SU-DHL-6 (cell line): ENCODE measurements at regions not wholly inside any gene's neighbourhood (a gene's known extent, or its start where the extent isn't known, plus 50 kb on each side); places are given as distances from the start of the nearest gene placed in this dataset.

ENCODE experiments used
- H2AFZ ChIP-seq: fragments of 200-600 bp; sonication (generic); 2 replicates; pipeline ENCODE4 v1.6.1; 2014; ENCODE audit warnings: low read depth, mild to moderate bottlenecking, moderate library complexity, mixed read lengths, antibody characterized with exemption, low read length; ENCODE audit not compliant: severe bottlenecking
- H3F3A ChIP-seq: fragments of 200-600 bp; shearing (Covaris generic); 2 replicates; pipeline ENCODE4 v1.6.0; 2016; ENCODE audit warnings: antibody characterized with exemption, mild to moderate bottlenecking; ENCODE audit not compliant: insufficient read depth
- H3K27ac ChIP-seq: fragments of 200-600 bp; sonication (generic); 2 replicates; pipeline ENCODE4 v1.5.1; 2016; ENCODE audit warnings: low read depth, mild to moderate bottlenecking, low read length, moderate library complexity, mixed read lengths
- H3K27me3 ChIP-seq: fragments of 200-600 bp; sonication (generic), shearing (Covaris generic); 2 replicates; pipeline ENCODE4 v1.6.0; 2014; ENCODE audit warnings: mild to moderate bottlenecking, low read length
- H3K36me3 ChIP-seq: fragments of 200-600 bp; sonication (generic); 2 replicates; pipeline ENCODE4 v1.6.1; 2014; ENCODE audit warnings: mild to moderate bottlenecking, low read length, mixed read lengths
- H3K4me2 ChIP-seq: fragments of 300-600, 200-600 bp; shearing (Covaris generic), sonication (generic); 2 replicates; pipeline ENCODE4 v1.6.0; 2014; ENCODE audit warnings: low read length, low read depth, mild to moderate bottlenecking; ENCODE audit not compliant: poor library complexity, severe bottlenecking
- H3K4me3 ChIP-seq: fragments of 200-600 bp; sonication (generic); 2 replicates; pipeline ENCODE4 v1.5.1; 2014; ENCODE audit warnings: antibody characterized with exemption, low read length, mild to moderate bottlenecking, mixed read lengths; ENCODE audit not compliant: insufficient read depth, poor library complexity, severe bottlenecking
- H3K79me2 ChIP-seq: fragments of 200-600 bp; sonication (generic); 2 replicates; pipeline ENCODE4 v1.6.1; 2014; ENCODE audit warnings: mild to moderate bottlenecking, low read length, moderate library complexity; ENCODE audit not compliant: insufficient read depth
- H3K9ac ChIP-seq: fragments of 200-600 bp; sonication (generic); 2 replicates; pipeline ENCODE4 v1.7.0; 2014; ENCODE audit warnings: mild to moderate bottlenecking, low read length
- H3K9me2 ChIP-seq: fragments of 200-600 bp; sonication (generic); replicated peaks from 2 replicates; pipeline ENCODE4 v1.6.1; 2014; ENCODE audit warnings: low read length; ENCODE audit not compliant: insufficient read depth
- H3K9me3 ChIP-seq: fragments of 200-600 bp; sonication (generic); 2 replicates; pipeline ENCODE4 v1.6.1; 2014; ENCODE audit warnings: low read length, mixed read lengths; ENCODE audit not compliant: insufficient read depth
- H4K20me1 ChIP-seq: fragments of 200-600 bp; sonication (generic); 2 replicates; pipeline ENCODE4 v1.6.1; 2014; ENCODE audit warnings: low read depth, mild to moderate bottlenecking, antibody characterized with exemption, low read length, moderate library complexity, mixed read lengths
- EZH2phosphoT487 ChIP-seq: fragments of 200-600 bp; sonication (generic), shearing (Covaris generic); conservative IDR thresholded peaks from 2 replicates; pipeline ENCODE4 v1.6.1; 2018; ENCODE audit warnings: mild to moderate bottlenecking, antibody characterized with exemption, low read length, moderate library complexity, mixed read lengths
- TF ChIP-seq, protein P1 (sequence below): fragments of 200-600 bp; sonication (generic); IDR thresholded peaks from one replicate; pipeline ENCODE4 v1.5.1; 2017; ENCODE audit warnings: antibody characterized with exemption, mild to moderate bottlenecking, low read length, moderate library complexity; ENCODE audit not compliant: insufficient read depth, poor library complexity, severe bottlenecking

DNA sequence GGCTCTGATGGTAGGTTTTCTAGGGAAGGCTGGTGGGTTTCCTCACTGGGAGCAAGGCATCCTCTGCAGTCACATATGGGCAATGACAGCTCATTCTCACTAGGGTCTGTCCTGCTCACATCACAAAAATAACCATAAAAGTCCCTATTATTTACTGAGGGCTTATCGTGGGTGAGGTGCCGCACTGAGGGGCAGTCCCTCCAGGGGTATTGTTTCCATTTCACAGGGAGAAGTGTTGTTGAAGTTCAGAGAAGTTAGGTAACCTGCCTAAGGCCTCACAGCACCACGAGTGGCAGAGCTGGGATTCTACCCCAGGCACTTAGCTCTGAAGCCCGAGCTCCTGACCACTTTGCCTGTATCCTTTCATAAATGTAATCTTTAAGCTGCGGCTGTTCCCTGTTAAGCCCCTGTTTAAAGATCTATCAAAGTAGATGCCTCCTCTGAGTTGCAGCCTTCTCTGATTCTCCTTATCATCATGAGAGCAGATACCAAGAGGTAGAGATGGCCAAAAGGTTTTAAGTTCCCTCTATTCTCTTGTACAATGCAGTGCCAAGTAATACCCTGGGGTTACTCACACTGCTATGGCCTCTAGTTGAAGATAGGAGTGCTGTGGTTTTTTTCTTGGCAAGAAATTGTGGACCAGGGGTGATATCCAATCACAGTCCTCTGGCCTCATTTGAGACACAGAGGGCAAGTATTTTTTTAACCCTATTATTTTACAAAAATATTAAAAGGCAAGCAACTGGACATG, 107.0 kb downstream of the RPLP1 start:
- Histone ChIP-seq H3F3A (no peaks in the 10 kb centered on the region), H4K20me1 (no peaks in the 10 kb centered on the region), H3K27ac (no peak overlapping the region), H3K79me2 (no peaks in the 10 kb centered on the region), H3K4me2 (no peak overlapping the region), H3K9ac (no peak overlapping the region), H3K9me2 (no peaks in the 10 kb centered on the region), H3K27me3 (no peaks in the 10 kb centered on the region), H3K36me3 (no peaks in the 10 kb centered on the region), H2AFZ (no peak overlapping the region), H3K4me3 (no peak overlapping the region), H3K9me3 (no peaks in the 10 kb centered on the region)
- TF ChIP-seq EZH2phosphoT487, result no peak
- TF ChIP-seq, protein P1, sequence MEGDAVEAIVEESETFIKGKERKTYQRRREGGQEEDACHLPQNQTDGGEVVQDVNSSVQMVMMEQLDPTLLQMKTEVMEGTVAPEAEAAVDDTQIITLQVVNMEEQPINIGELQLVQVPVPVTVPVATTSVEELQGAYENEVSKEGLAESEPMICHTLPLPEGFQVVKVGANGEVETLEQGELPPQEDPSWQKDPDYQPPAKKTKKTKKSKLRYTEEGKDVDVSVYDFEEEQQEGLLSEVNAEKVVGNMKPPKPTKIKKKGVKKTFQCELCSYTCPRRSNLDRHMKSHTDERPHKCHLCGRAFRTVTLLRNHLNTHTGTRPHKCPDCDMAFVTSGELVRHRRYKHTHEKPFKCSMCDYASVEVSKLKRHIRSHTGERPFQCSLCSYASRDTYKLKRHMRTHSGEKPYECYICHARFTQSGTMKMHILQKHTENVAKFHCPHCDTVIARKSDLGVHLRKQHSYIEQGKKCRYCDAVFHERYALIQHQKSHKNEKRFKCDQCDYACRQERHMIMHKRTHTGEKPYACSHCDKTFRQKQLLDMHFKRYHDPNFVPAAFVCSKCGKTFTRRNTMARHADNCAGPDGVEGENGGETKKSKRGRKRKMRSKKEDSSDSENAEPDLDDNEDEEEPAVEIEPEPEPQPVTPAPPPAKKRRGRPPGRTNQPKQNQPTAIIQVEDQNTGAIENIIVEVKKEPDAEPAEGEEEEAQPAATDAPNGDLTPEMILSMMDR, result no peak

DNA sequence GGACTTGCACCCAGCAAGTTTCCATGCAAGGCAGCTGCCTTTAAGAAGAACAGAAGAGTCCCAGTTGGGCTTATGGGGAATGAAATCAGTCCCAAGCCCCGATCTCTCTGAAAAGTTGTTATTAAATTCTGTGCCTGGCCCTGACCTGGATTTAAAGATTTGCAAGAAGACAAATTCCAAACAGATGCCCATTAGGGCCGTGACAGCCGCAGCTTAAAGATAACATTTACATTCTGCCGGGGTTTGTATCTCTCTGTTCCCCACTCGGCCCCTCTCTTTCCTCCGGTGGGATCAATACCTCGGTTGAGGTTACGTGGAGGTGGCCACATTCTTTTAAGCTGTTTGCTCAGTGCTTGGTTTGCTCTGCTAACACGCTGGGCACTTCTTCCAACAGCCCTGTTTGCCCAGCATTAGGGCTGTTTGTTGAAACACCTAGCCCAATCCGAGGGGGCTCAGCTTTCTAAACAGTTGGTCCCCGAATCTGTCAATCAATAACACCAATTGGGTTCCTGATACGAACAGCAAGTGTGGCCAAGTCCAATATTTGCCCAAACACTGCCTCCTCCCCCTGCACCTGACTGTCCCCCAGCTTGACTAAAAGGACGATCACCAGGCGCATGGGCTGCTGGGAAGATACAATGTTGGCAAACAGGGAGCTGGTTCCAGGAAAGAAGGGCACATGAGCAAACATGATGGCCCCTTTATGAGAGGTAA, 108.6 kb downstream of the RPLP1 start:
- H3K36me3 ChIP-seq, result no peaks in the 10 kb centered on the region
- H2AFZ ChIP-seq, result no peak overlapping the region
- H3F3A ChIP-seq, result no peaks in the 10 kb centered on the region
- no peak overlapping the region for H3K9ac ChIP-seq
- no peaks in the 10 kb centered on the region for H4K20me1 ChIP-seq
- H3K27ac ChIP-seq, result no peak overlapping the region
- no peaks in the 10 kb centered on the region for H3K9me2 ChIP-seq
- H3K4me3 ChIP-seq, result no peak overlapping the region
- no peaks in the 10 kb centered on the region for H3K79me2 ChIP-seq
- no peaks in the 10 kb centered on the region for H3K9me3 ChIP-seq
- no peak for TF ChIP-seq EZH2phosphoT487
- H3K27me3 ChIP-seq, result no peaks in the 10 kb centered on the region
- H3K4me2 ChIP-seq, result no peak overlapping the region

- Histone ChIP-seq H3K9me2 (no peaks in the 10 kb centered on the region), H3K36me3 (no peaks in the 10 kb centered on the region), H3K79me2 (no peaks in the 10 kb centered on the region), H3K27ac (no peak overlapping the region), H3K4me3 (no peak overlapping the region), H3K4me2 (no peak overlapping the region), H3K9me3 (no peaks in the 10 kb centered on the region), H4K20me1 (no peaks in the 10 kb centered on the region), H3K27me3 (no peaks in the 10 kb centered on the region), H3F3A (no peaks in the 10 kb centered on the region), H3K9ac (no peak overlapping the region), H2AFZ (no peak overlapping the region)
- TF ChIP-seq, protein P1, result no peak
- TF ChIP-seq EZH2phosphoT487, result no peak
Measured at GRCh38 chr15:69562116-69562515, 109.5 kb downstream of the RPLP1 start.

DNA sequence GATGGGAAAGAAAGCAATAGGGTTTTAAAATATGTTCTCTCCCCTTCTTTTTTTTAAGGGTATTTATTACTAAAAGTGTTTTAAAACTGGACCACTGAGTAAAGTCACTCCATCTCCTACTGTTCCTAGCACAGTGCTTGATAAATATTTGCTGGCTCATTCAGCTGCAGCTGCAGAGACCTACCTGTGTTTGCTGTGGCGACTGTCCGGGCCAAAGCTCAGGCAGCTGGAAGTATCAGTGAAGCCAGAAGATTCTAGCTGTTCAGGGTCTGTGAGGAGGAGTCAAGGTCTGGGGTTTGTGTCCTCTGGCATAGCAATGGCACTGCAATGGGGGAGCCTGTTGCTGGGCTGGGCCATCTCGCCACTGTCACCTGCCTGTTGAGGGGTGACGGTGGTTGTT, 109.9 kb downstream of the RPLP1 start:
- H3K4me3 ChIP-seq, result no peak overlapping the region
- no peaks in the 10 kb centered on the region for H3K9me2 ChIP-seq
- TF ChIP-seq, protein P1, result no peak
- no peak for TF ChIP-seq EZH2phosphoT487
- no peak overlapping the region for H3K27ac ChIP-seq
- no peaks in the 10 kb centered on the region for H3K36me3 ChIP-seq
- H3K9me3 ChIP-seq, result no peaks in the 10 kb centered on the region
- no peaks in the 10 kb centered on the region for H3F3A ChIP-seq
- H4K20me1 ChIP-seq, result no peaks in the 10 kb centered on the region
- H3K27me3 ChIP-seq, result no peaks in the 10 kb centered on the region
- H3K79me2 ChIP-seq, result no peaks in the 10 kb centered on the region
- no peak overlapping the region for H3K4me2 ChIP-seq
- no peak overlapping the region for H2AFZ ChIP-seq
- no peak overlapping the region for H3K9ac ChIP-seq
